Endothelial cell of umbilical vein (primary cell): ENCODE measurements at regions not wholly inside any gene's neighbourhood (a gene's known extent, or its start where the extent isn't known, plus 50 kb on each side); places are given as distances from the start of the nearest gene placed in this dataset.

ENCODE experiments used
- BruUV-seq: library from RNA; stranded (reverse); fragments of 400-500 nt; replicated peaks from 2 replicates; lab custom pipeline; 2021; lab: Mats Ljungman, UMichigan
- CTCF ChIA-PET: fragments of 300-600, 350-600 bp; sonication (Branson Sonifier 250); formaldehyde crosslinking; loops from one replicate; lab custom pipeline; 2021; ENCODE audit warnings: antibody characterized with exemption, inconsistent platforms; lab: Charles Lee
- POLR2A ChIA-PET: fragments of 300-600, 350-600 bp; sonication (Branson Sonifier 250); formaldehyde crosslinking; loops from one replicate; lab custom pipeline; 2021; ENCODE audit warnings: antibody characterized with exemption, inconsistent platforms; lab: Charles Lee
- DNase-seq: peaks from one replicate; pipeline ENCODE4 v3.0.0-alpha.2; 2011; ENCODE audit warnings: low read depth, low spot score
- FAIRE-seq: peaks from 2 replicates; lab custom pipeline; 2011; peaks lifted over from hg19 to GRCh38; lab: Jason Lieb, UNC
- H2AFZ ChIP-seq: 2 replicates; pipeline ENCODE4 v1.6.0; 2012; ENCODE audit warnings: low read depth, low read length, control low read depth, inconsistent platforms
- H3K27ac ChIP-seq: 2 replicates; pipeline ENCODE4 v1.5.1; 2011; ENCODE audit warnings: low read depth, mild to moderate bottlenecking, control low read depth, low read length, moderate library complexity; ENCODE audit not compliant: insufficient read depth
- H3K27me3 ChIP-seq, 2 experiments: 2 replicates each; pipeline versions ENCODE4 v1.6.0 to v1.6.1; 2011; ENCODE audit warnings: low read length in 2 of 2, mixed read lengths in 1 of 2; ENCODE audit not compliant: control insufficient read depth in 2 of 2, insufficient read depth in 2 of 2
- H3K36me3 ChIP-seq, 2 experiments: 2 replicates in 1 of 2; 3 replicates in 1 of 2; pipeline ENCODE4 v1.5.1; 2011; ENCODE audit warnings: low read length in 2 of 2, mild to moderate bottlenecking in 1 of 2, moderate library complexity in 1 of 2; ENCODE audit not compliant: control insufficient read depth in 2 of 2, insufficient read depth in 2 of 2; ENCODE audit errors: extremely low read depth in 1 of 2
- H3K4me1 ChIP-seq: 3 replicates; pipeline ENCODE4 v1.5.1; 2011; ENCODE audit warnings: mild to moderate bottlenecking, low read length; ENCODE audit not compliant: control insufficient read depth, insufficient read depth; ENCODE audit errors: extremely low read depth
- H3K4me2 ChIP-seq: 2 replicates; pipeline ENCODE4 v1.6.1; 2011; ENCODE audit warnings: low read length, control low read depth, mixed read lengths; ENCODE audit not compliant: insufficient read depth
- H3K4me3 ChIP-seq, 3 experiments: fragments of 200-600 bp in 1 of 3; sonication (generic), shearing (Covaris generic) in 1 of 3; replicated peaks in 1 of 3; 2 replicates each; pipeline ENCODE4 v1.5.1; 2011 to 2016; ENCODE audit warnings: control low read depth in 3 of 3, low read length in 3 of 3, mild to moderate bottlenecking in 2 of 3, inconsistent platforms in 1 of 3, low read depth in 1 of 3, moderate library complexity in 1 of 3; ENCODE audit not compliant: insufficient read depth in 1 of 3
- H3K79me2 ChIP-seq: 2 replicates; pipeline ENCODE4 v1.6.0; 2012; ENCODE audit warnings: low read length, inconsistent platforms; ENCODE audit not compliant: control insufficient read depth, insufficient read depth
- H3K9ac ChIP-seq: replicated peaks from 2 replicates; pipeline ENCODE3; 2011; ENCODE audit warnings: low read length, control low read depth; ENCODE audit not compliant: insufficient read depth; ENCODE audit errors: extremely low read depth
- H3K9me1 ChIP-seq: replicated peaks from 3 replicates; pipeline ENCODE4 v1.6.0; 2011; ENCODE audit warnings: mild to moderate bottlenecking, low read length; ENCODE audit not compliant: control insufficient read depth, insufficient read depth; ENCODE audit errors: extremely low read depth
- H3K9me3 ChIP-seq: replicated peaks from 2 replicates; pipeline ENCODE4 v1.5.1; 2012; ENCODE audit warnings: low read length, inconsistent platforms; ENCODE audit not compliant: control insufficient read depth, insufficient read depth
- H4K20me1 ChIP-seq: replicated peaks from 2 replicates; pipeline ENCODE3; 2011; ENCODE audit warnings: mild to moderate bottlenecking, low read length; ENCODE audit not compliant: control insufficient read depth, insufficient read depth; ENCODE audit errors: extremely low read depth
- CTCF ChIP-seq, 2 donors: IDR thresholded peaks; 1 replicate in 1 of 2; 2 replicates in 1 of 2; pipeline ENCODE4 v1.5.1; 2011; ENCODE audit warnings: low read length in 2 of 2, mild to moderate bottlenecking in 2 of 2, moderate library complexity in 2 of 2, control low read depth in 1 of 2, inconsistent platforms in 1 of 2, low read depth in 1 of 2; ENCODE audit not compliant: insufficient read depth in 1 of 2; ENCODE audit errors: extremely low read depth in 1 of 2
- EZH2 ChIP-seq: IDR thresholded peaks from 2 replicates; pipeline ENCODE4 v1.6.1; 2012; ENCODE audit warnings: borderline replicate concordance, low read depth, mild to moderate bottlenecking, moderate library complexity, low read length, inconsistent platforms; ENCODE audit not compliant: severe bottlenecking
- FOS ChIP-seq: IDR thresholded peaks from 2 replicates; pipeline ENCODE4 v1.6.1; 2011; ENCODE audit warnings: mild to moderate bottlenecking, low read length, moderate library complexity, borderline replicate concordance; ENCODE audit not compliant: insufficient read depth
- GATA2 ChIP-seq: IDR thresholded peaks from 2 replicates; pipeline ENCODE4 v1.7.0; 2011; ENCODE audit warnings: low read depth, mild to moderate bottlenecking, moderate library complexity, mixed read lengths, low read length; ENCODE audit not compliant: insufficient read length, insufficient read depth
- JUN ChIP-seq: IDR thresholded peaks from 2 replicates; pipeline ENCODE4 v1.6.1; 2011; ENCODE audit warnings: borderline replicate concordance, low read depth; ENCODE audit not compliant: insufficient read length, insufficient read depth
- MAX ChIP-seq: IDR thresholded peaks from 2 replicates; pipeline ENCODE4 v1.6.1; 2011; ENCODE audit not compliant: insufficient read depth, insufficient read length
- MYC ChIP-seq: IDR thresholded peaks from one replicate; pipeline ENCODE4 v1.6.1; 2011; ENCODE audit warnings: mild to moderate bottlenecking, low read depth, low read length
- POLR2A ChIP-seq: IDR thresholded peaks from 2 replicates; pipeline ENCODE4 v1.6.1; 2012; ENCODE audit warnings: low read depth, mild to moderate bottlenecking, control low read depth, low read length
- POLR2AphosphoS5 ChIP-seq: IDR thresholded peaks from 2 replicates; pipeline ENCODE4 v1.6.1; 2012; ENCODE audit warnings: low read depth, mild to moderate bottlenecking, control low read depth, low read length, moderate library complexity; ENCODE audit not compliant: insufficient read depth
- dilution Hi-C: fragments of 300-500 bp; cut with MboI; formaldehyde crosslinking; loops from one replicate; pipeline ENCODE4 v1.15.0; 2019; ENCODE audit warnings: low sequenced_read_pairs; ENCODE audit not compliant: extremely low pct_ligation_motif_present
- intact Hi-C: fragments of 100-400 bp; cut with micrococcal nuclease; formaldehyde crosslinking; loops from one replicate; pipeline ENCODE4 v1.10.0; 2022

- BruUV-seq: no TSS peak
- FAIRE-seq (no peak), DNase-seq (no peak)
- Histone ChIP-seq H3K27ac (no peak overlapping the region), H3K4me1 (no peaks in the 10 kb centered on the region), H3K9ac (no peak overlapping the region), H2AFZ (no peak overlapping the region), H4K20me1 (no peaks in the 10 kb centered on the region), H3K36me3 (no peaks in the 10 kb centered on the region), H3K4me3 (no peak overlapping the region), H3K9me1 (no peaks in the 10 kb centered on the region), H3K27me3 (no peaks in the 10 kb centered on the region), H3K9me3 (no peaks in the 10 kb centered on the region), H3K79me2 (no peaks in the 10 kb centered on the region), H3K4me2 (no peak overlapping the region)
- TF ChIP-seq JUN (no peak), FOS (no peak)
- ChIA-PET POLR2A (no interaction called here), CTCF (no interaction called here)
- intact Hi-C loops: no loop called here
- dilution Hi-C loops: no loop called here
Observed at GRCh38 chr3:3315846-3316245, 136.4 kb upstream of the CRBN start.

- POLR2A ChIA-PET: no interaction called here
- H2AFZ ChIP-seq: no peak overlapping the region
- no peak overlapping the region for H3K4me2 ChIP-seq
- no peaks in the 10 kb centered on the region for H4K20me1 ChIP-seq
- no peak overlapping the region for H3K27ac ChIP-seq
- dilution Hi-C loops: no loop called here
- H3K9ac ChIP-seq: no peak overlapping the region
- no peak for FAIRE-seq
- H3K9me3 ChIP-seq: peaks cover 2% of the 10 kb centered on the region
- CTCF ChIA-PET: interaction anchor here (1.1 kb wide), 1 partner anchor 24 kb away, joined by 3 read pairs; no protein-coding TSS in a partner anchor
- intact Hi-C loops: no loop called here
- no peaks in the 10 kb centered on the region for H3K79me2 ChIP-seq
- no peaks in the 10 kb centered on the region for H3K27me3 ChIP-seq
- BruUV-seq: no TSS peak
- TF ChIP-seq MYC: no peak
- TF ChIP-seq EZH2: no peak
- no peak for TF ChIP-seq CTCF (IDR thresholded peaks at IDR 0.05; ENCODE audit: extremely low read depth in 1 of 2, insufficient read depth in 1 of 2, low read depth in 1 of 2, low read length in 2 of 2)
- no peak for TF ChIP-seq POLR2A
- no peak for TF ChIP-seq FOS
- TF ChIP-seq MAX: no peak
- no peak for TF ChIP-seq POLR2AphosphoS5
- no peak for TF ChIP-seq GATA2
- no peak for TF ChIP-seq JUN
- DNase-seq: no peak
- H3K9me1 ChIP-seq: no peaks in the 10 kb centered on the region
- no peaks in the 10 kb centered on the region for H3K36me3 ChIP-seq
- no peak overlapping the region for H3K4me3 ChIP-seq
- H3K4me1 ChIP-seq: no peaks in the 10 kb centered on the region
Observed at GRCh38 chr3:3309887-3310286, 130.4 kb upstream of the CRBN start.
